ENCODE measurements at regions not wholly inside any gene's neighbourhood (a gene's known extent, or its start where the extent isn't known, plus 50 kb on each side); places are given as distances from the start of the nearest gene placed in this dataset.

DNA sequence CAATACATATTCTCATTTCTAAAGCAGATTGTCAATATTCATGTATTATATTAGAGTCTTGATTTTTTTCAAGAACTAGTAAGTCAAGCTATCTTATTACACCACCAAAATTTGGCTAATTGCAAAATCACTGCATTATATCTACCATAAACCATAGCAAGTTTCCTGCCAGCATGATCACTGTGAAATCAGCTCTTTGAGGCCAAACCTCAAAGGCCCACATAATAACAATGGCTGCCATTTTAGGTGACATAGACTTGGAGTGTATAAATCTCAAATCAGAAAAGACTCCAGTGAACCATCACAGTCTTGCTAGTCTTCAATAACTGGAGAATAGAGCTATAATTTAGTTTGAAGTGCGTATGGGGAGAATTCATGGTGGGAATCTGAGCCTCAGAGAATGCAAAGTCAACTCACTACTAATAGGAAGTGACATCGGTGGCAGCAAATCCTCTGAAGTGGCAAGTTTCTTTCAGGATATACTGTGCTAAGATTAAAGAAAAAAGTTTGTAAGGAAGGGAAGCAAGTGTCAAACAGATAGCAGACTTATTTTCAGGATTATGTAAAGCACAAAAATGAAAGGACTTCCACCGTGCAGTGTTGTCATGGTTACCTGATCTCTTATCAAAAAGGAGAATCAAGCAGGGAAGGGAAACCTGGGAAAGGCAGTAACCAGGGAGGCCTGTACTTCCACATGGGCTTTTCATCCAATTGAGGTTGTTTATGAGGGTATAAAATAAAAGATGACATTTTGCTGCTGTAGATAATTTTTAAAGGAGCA is 117.4 kb upstream of the FNDC3A start:
- ChIA-PET POLR2A (interaction anchor here (0.7 to 0.8 kb wide), 2 partner anchors 38 to 52 kb away, joined by 3 read pairs; no protein-coding TSS in a partner anchor), CTCF (no interaction called here)
- peaks cover 0 to 6% (median 0%) of the 10 kb centered on the region in 11 donors for H3K9me3 Mint-ChIP-seq
- no peaks in the 10 kb centered on the region for H3K27me3 ChIP-seq (ENCODE audit: control insufficient read depth in 2 of 2, insufficient read depth in 2 of 2, low read length in 2 of 2)
- peaks cover 9 to 31% (median 18%) of the 10 kb centered on the region in 7 donors for H3K4me1 Mint-ChIP-seq
- peak overlapping the region in 8 of 10 donors; percentile 23 to 77 (median 64) for H3K4me3 Mint-ChIP-seq
- no peak overlapping the region for H3K4me3 ChIP-seq (ENCODE audit: low read length)
- peaks cover 0 to 2% (median 0%) of the 10 kb centered on the region in 5 donors for H3K36me3 Mint-ChIP-seq
- intact Hi-C loops (cut with micrococcal nuclease), result no loop called here
- no peak overlapping the region for H3K27ac ChIP-seq (ENCODE audit: low read depth, low read length)
- DNase-seq (peak in 4 of 9 donors; percentile 15 to 33 (median 24)), ATAC-seq (peak; percentile 44)
- H3K9me3 ChIP-seq (ENCODE audit: control insufficient read depth in 2 of 3, low read length in 3 of 3), result no peaks in the 10 kb centered on the region
- H3K4me1 ChIP-seq (ENCODE audit: control insufficient read depth in 2 of 2, insufficient read depth in 2 of 2, low read length in 2 of 2), result no peaks in the 10 kb centered on the region
- no peaks in the 10 kb centered on the region for H3K27me3 Mint-ChIP-seq
- peak overlapping the region in 8 of 9 donors; percentile 21 to 92 (median 84) for H3K27ac Mint-ChIP-seq
- no peaks in the 10 kb centered on the region for H3K36me3 ChIP-seq (ENCODE audit: control insufficient read depth in 2 of 3, insufficient read depth in 3 of 3, low read length in 3 of 3)

DNA sequence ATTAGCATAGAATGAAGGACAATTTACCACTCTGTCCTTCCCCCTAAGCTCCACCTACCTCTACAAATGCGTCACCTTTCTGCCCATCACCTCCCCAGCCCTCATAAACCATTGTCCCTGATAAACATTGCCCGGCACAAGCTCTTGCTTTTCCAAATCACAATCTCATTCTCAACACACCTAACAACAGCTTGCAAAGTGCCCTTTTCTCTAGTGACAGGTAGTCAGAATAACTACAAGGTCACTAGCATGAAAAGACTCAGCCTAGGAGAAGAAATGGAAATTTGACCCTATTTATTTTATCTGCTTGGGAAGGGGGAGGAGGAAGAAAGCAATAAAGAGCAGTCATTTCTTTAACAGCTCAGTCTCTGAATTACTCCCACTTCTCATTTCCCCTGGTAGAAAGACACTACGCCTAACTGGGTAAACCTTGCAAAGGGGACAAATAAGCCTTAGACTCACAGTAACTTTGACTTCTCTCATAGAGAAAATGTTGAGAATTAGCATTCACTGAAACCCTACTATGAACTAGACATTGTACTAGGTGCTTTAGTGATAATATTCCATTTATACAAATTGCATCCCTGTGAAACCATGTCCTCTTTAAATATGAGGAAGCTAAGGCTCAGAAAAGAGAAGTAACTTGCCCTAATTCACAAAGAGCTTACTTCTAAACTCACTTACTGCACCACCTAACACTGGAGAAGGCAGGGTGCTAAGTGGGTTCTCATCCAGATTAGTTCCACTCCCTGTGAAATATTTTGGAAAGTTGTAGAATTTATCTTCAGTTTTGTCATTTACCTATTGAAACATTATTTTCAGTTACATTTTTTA is 116.2 kb upstream of the FNDC3A start:
- H3K36me3 Mint-ChIP-seq, result peaks cover 0 to 2% (median 0%) of the 10 kb centered on the region in 5 donors
- H3K9me3 Mint-ChIP-seq, result peaks cover 0 to 6% (median 0%) of the 10 kb centered on the region in 11 donors
- Histone ChIP-seq H3K27me3 (ENCODE audit: control insufficient read depth in 2 of 2, insufficient read depth in 2 of 2, low read length in 2 of 2) (no peaks in the 10 kb centered on the region), H3K36me3 (ENCODE audit: control insufficient read depth in 2 of 3, insufficient read depth in 3 of 3, low read length in 3 of 3) (no peaks in the 10 kb centered on the region), H3K27ac (ENCODE audit: low read depth, low read length) (no peak overlapping the region), H3K4me3 (ENCODE audit: low read length) (no peak overlapping the region), H3K9me3 (ENCODE audit: control insufficient read depth in 2 of 3, low read length in 3 of 3) (no peaks in the 10 kb centered on the region), H3K4me1 (ENCODE audit: control insufficient read depth in 2 of 2, insufficient read depth in 2 of 2, low read length in 2 of 2) (no peaks in the 10 kb centered on the region)
- intact Hi-C loops (cut with micrococcal nuclease), result no loop called here
- POLR2A ChIA-PET, result no interaction called here
- ATAC-seq (peak; percentile 63), DNase-seq (no peak)
- H3K27ac Mint-ChIP-seq, result peak overlapping the region in 3 of 9 donors; percentile 6 to 38 (median 8)
- CTCF ChIA-PET, result no interaction called here
- no peaks in the 10 kb centered on the region for H3K27me3 Mint-ChIP-seq
- H3K4me1 Mint-ChIP-seq, result peaks cover 6 to 23% (median 18%) of the 10 kb centered on the region in 7 donors
- H3K4me3 Mint-ChIP-seq, result peak overlapping the region in 2 of 10 donors; percentile 12 to 51

DNA sequence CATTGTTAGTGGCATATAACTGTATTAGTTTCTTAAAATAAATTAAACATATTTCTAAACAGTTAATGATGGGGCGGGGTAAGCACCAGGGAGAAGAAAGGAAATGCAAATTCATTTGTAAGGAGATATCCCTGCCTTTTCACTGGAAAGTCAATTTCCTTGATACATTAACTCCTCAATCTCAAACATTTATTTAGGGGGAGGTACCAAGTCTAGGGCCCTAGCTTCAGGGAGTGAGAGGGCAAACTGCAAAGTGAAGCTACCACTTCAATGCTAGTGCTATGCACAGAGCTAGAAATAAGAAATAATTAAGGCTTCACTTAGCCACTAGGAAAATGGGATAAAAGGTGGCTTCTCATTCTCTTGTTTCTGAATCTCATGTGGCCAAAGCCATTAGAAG is 115.3 kb upstream of the FNDC3A start:
- Mint-ChIP-seq H3K4me1 (peaks cover 6 to 23% (median 18%) of the 10 kb centered on the region in 7 donors), H3K27me3 (no peaks in the 10 kb centered on the region), H3K36me3 (peaks cover 0 to 2% (median 0%) of the 10 kb centered on the region in 5 donors), H3K9me3 (peaks cover 0 to 6% (median 0%) of the 10 kb centered on the region in 11 donors), H3K27ac (no peak overlapping the region), H3K4me3 (no peak overlapping the region)
- Histone ChIP-seq H3K4me3 (ENCODE audit: low read length) (no peak overlapping the region), H3K27me3 (ENCODE audit: control insufficient read depth in 2 of 2, insufficient read depth in 2 of 2, low read length in 2 of 2) (no peaks in the 10 kb centered on the region), H3K36me3 (ENCODE audit: control insufficient read depth in 2 of 3, insufficient read depth in 3 of 3, low read length in 3 of 3) (no peaks in the 10 kb centered on the region), H3K27ac (ENCODE audit: low read depth, low read length) (no peak overlapping the region), H3K9me3 (ENCODE audit: control insufficient read depth in 2 of 3, low read length in 3 of 3) (no peaks in the 10 kb centered on the region), H3K4me1 (ENCODE audit: control insufficient read depth in 2 of 2, insufficient read depth in 2 of 2, low read length in 2 of 2) (no peaks in the 10 kb centered on the region)
- no peak for ATAC-seq
- ChIA-PET POLR2A (interaction anchor here (1.0 kb wide), 1 partner anchor 766 kb away, joined by 3 read pairs; no protein-coding TSS in a partner anchor), CTCF (interaction anchor here (0.6 kb wide), 1 partner anchor 989 kb away, joined by 3 read pairs; no protein-coding TSS in a partner anchor)
- intact Hi-C loops (cut with micrococcal nuclease), result no loop called here
- no peak for DNase-seq

DNA sequence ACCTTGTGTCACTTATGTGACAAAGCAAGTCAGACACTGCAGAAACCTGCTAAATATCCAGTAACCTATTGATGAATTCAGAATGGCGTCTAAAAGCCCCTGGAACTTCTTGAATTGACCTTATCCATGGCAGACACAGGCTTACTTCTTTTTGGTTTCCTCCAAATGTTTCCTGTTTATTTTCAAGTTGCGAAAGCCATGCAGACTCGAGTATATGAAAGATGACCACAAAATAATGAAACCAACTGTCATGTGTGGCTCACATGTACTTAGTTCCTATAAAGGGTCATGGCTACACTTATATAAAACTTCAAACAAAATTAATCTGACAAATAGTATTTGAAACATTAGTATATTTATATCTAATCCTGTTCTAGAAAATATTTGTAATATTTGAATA is 113.1 kb upstream of the FNDC3A start:
- Mint-ChIP-seq H3K4me1 (peaks cover 6 to 19% (median 16%) of the 10 kb centered on the region in 7 donors), H3K27me3 (no peaks in the 10 kb centered on the region), H3K36me3 (peaks cover 0 to 4% (median 0%) of the 10 kb centered on the region in 5 donors), H3K4me3 (no peak overlapping the region), H3K27ac (no peak overlapping the region), H3K9me3 (peaks cover 0 to 9% (median 0%) of the 10 kb centered on the region in 11 donors)
- Histone ChIP-seq H3K27me3 (ENCODE audit: control insufficient read depth in 2 of 2, insufficient read depth in 2 of 2, low read length in 2 of 2) (no peaks in the 10 kb centered on the region), H3K9me3 (ENCODE audit: control insufficient read depth in 2 of 3, low read length in 3 of 3) (no peaks in the 10 kb centered on the region), H3K27ac (ENCODE audit: low read depth, low read length) (no peak overlapping the region), H3K4me3 (ENCODE audit: low read length) (no peak overlapping the region), H3K4me1 (ENCODE audit: control insufficient read depth in 2 of 2, insufficient read depth in 2 of 2, low read length in 2 of 2) (no peaks in the 10 kb centered on the region), H3K36me3 (ENCODE audit: control insufficient read depth in 2 of 3, insufficient read depth in 3 of 3, low read length in 3 of 3) (no peaks in the 10 kb centered on the region)
- DNase-seq, result no peak
- ChIA-PET POLR2A (no interaction called here), CTCF (no interaction called here)
- peak; percentile 63 for ATAC-seq
- intact Hi-C loops (cut with micrococcal nuclease), result no loop called here

DNA sequence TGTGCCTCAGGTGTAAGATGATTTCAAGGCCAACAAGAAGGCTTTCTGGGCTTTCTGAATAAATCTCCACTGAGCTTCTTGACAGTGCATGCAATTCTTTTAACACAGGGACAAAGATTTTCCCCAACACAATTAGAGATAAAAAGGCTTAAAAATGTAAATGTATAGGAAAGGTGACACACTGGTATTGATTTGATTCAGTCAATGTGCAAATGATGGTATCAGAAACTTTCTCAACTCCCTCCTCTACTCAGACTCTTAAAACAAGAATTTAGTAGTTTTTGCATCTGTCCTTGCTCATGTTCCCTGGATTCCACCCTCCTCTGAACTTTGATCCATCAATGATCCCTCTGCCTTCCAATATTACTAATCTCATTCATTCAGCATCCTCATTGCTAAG is 111.6 kb upstream of the FNDC3A start:
- H3K4me1 Mint-ChIP-seq, result peaks cover 0 to 5% (median 4%) of the 10 kb centered on the region in 7 donors
- DNase-seq (no peak), ATAC-seq (no peak)
- ChIA-PET POLR2A (no interaction called here), CTCF (no interaction called here)
- H3K36me3 ChIP-seq (ENCODE audit: control insufficient read depth in 2 of 3, insufficient read depth in 3 of 3, low read length in 3 of 3), result no peaks in the 10 kb centered on the region
- no peak overlapping the region for H3K4me3 Mint-ChIP-seq
- peaks cover 0 to 5% (median 0%) of the 10 kb centered on the region in 11 donors for H3K9me3 Mint-ChIP-seq
- intact Hi-C loops (cut with micrococcal nuclease), result no loop called here
- H3K9me3 ChIP-seq (ENCODE audit: control insufficient read depth in 2 of 3, low read length in 3 of 3), result no peaks in the 10 kb centered on the region
- H3K27me3 Mint-ChIP-seq, result no peaks in the 10 kb centered on the region
- peaks cover 0 to 4% (median 0%) of the 10 kb centered on the region in 5 donors for H3K36me3 Mint-ChIP-seq
- no peak overlapping the region for H3K27ac Mint-ChIP-seq
- no peak overlapping the region for H3K27ac ChIP-seq (ENCODE audit: low read depth, low read length)
- H3K4me3 ChIP-seq (ENCODE audit: low read length), result no peak overlapping the region
- H3K4me1 ChIP-seq (ENCODE audit: control insufficient read depth in 2 of 2, insufficient read depth in 2 of 2, low read length in 2 of 2), result no peaks in the 10 kb centered on the region
- H3K27me3 ChIP-seq (ENCODE audit: control insufficient read depth in 2 of 2, insufficient read depth in 2 of 2, low read length in 2 of 2), result no peaks in the 10 kb centered on the region

DNA sequence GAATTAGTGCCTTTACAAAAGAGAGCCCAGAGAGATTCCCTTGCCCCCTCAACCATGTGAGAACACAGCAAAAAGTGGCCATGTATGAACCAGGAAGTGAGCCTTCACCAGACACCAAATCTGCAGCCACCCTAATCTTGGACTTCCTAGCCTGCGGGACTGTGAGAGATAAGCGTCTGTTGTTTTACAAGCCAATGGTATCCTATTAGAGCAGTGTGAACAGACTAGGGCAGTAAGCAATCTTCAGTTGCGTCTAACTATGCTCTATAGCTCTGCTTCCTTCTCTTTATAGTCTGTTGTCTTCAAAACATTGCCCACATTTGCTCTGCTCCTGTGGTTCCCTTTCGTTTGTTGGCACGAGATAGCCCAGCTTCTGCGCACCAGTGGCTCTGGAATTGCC is 109.5 kb upstream of the FNDC3A start:
- H3K4me3 Mint-ChIP-seq, result no peak overlapping the region
- H3K27ac ChIP-seq (ENCODE audit: low read depth, low read length), result no peak overlapping the region
- H3K27me3 ChIP-seq (ENCODE audit: control insufficient read depth in 2 of 2, insufficient read depth in 2 of 2, low read length in 2 of 2), result no peaks in the 10 kb centered on the region
- H3K9me3 Mint-ChIP-seq, result peaks cover 0 to 5% (median 0%) of the 10 kb centered on the region in 11 donors
- no peak overlapping the region for H3K27ac Mint-ChIP-seq
- ATAC-seq (no peak), DNase-seq (no peak)
- H3K27me3 Mint-ChIP-seq, result no peaks in the 10 kb centered on the region
- no peaks in the 10 kb centered on the region for H3K9me3 ChIP-seq (ENCODE audit: control insufficient read depth in 2 of 3, low read length in 3 of 3)
- CTCF ChIA-PET, result no interaction called here
- POLR2A ChIA-PET, result no interaction called here
- intact Hi-C loops (cut with micrococcal nuclease), result no loop called here
- H3K4me3 ChIP-seq (ENCODE audit: low read length), result no peak overlapping the region
- H3K4me1 Mint-ChIP-seq, result no peaks in the 10 kb centered on the region
- H3K4me1 ChIP-seq (ENCODE audit: control insufficient read depth in 2 of 2, insufficient read depth in 2 of 2, low read length in 2 of 2), result no peaks in the 10 kb centered on the region
- peaks cover 0 to 2% (median 0%) of the 10 kb centered on the region in 5 donors for H3K36me3 Mint-ChIP-seq
- no peaks in the 10 kb centered on the region for H3K36me3 ChIP-seq (ENCODE audit: control insufficient read depth in 2 of 3, insufficient read depth in 3 of 3, low read length in 3 of 3)

Data from naive thymus-derived CD4-positive, alpha-beta T cell (primary cell).